Loucy (cell line): ENCODE measurements at regions not wholly inside any gene's neighbourhood (a gene's known extent, or its start where the extent isn't known, plus 50 kb on each side); places are given as distances from the start of the nearest gene placed in this dataset.

Source experiments
- EZH2phosphoT487 ChIP-seq: fragments of 200-600 bp; IDR thresholded peaks from 2 replicates; pipeline ENCODE4 v1.6.1; 2018; ENCODE audit warnings: antibody characterized with exemption, mild to moderate bottlenecking, moderate library complexity, borderline replicate concordance
- TF ChIP-seq, protein P1 (sequence below): fragments of 200-600 bp; sonication (generic); conservative IDR thresholded peaks from 2 replicates; pipeline ENCODE4 v1.5.1; 2014; ENCODE audit warnings: mild to moderate bottlenecking, antibody characterized with exemption, low read length

DNA sequence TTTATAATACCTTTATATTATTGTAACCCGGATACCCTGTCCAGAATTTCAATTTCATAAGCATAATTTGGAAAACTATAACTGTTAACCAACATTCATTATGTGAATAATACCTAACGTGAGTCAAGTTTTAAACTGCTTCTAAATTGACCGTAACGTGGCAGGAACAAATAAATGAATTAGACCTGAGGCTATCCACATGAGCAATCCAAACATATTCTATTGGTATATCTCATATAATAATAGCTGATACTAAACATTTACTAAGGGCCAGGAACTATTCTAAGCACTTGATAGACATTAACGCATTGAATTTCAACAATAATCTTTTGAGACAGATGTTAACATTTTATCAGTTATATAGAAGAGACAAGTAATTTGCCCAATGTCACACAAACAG is 276.4 kb downstream of the MEF2C start:
- TF ChIP-seq, protein P1, sequence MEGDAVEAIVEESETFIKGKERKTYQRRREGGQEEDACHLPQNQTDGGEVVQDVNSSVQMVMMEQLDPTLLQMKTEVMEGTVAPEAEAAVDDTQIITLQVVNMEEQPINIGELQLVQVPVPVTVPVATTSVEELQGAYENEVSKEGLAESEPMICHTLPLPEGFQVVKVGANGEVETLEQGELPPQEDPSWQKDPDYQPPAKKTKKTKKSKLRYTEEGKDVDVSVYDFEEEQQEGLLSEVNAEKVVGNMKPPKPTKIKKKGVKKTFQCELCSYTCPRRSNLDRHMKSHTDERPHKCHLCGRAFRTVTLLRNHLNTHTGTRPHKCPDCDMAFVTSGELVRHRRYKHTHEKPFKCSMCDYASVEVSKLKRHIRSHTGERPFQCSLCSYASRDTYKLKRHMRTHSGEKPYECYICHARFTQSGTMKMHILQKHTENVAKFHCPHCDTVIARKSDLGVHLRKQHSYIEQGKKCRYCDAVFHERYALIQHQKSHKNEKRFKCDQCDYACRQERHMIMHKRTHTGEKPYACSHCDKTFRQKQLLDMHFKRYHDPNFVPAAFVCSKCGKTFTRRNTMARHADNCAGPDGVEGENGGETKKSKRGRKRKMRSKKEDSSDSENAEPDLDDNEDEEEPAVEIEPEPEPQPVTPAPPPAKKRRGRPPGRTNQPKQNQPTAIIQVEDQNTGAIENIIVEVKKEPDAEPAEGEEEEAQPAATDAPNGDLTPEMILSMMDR, result no peak
- no peak for TF ChIP-seq EZH2phosphoT487
